Endothelial cell of umbilical vein (primary cell): ENCODE measurements at regions not wholly inside any gene's neighbourhood (a gene's known extent, or its start where the extent isn't known, plus 50 kb on each side); places are given as distances from the start of the nearest gene placed in this dataset.

ENCODE experiments used
- BruUV-seq: library from RNA; stranded (reverse); fragments of 400-500 nt; replicated peaks from 2 replicates; lab custom pipeline; 2021; lab: Mats Ljungman, UMichigan
- CTCF ChIA-PET: fragments of 300-600, 350-600 bp; sonication (Branson Sonifier 250); formaldehyde crosslinking; loops from one replicate; lab custom pipeline; 2021; ENCODE audit warnings: antibody characterized with exemption, inconsistent platforms; lab: Charles Lee
- POLR2A ChIA-PET: fragments of 300-600, 350-600 bp; sonication (Branson Sonifier 250); formaldehyde crosslinking; loops from one replicate; lab custom pipeline; 2021; ENCODE audit warnings: antibody characterized with exemption, inconsistent platforms; lab: Charles Lee
- DNase-seq: peaks from one replicate; pipeline ENCODE4 v3.0.0-alpha.2; 2011; ENCODE audit warnings: low read depth, low spot score
- FAIRE-seq: peaks from 2 replicates; lab custom pipeline; 2011; peaks lifted over from hg19 to GRCh38; lab: Jason Lieb, UNC
- H2AFZ ChIP-seq: 2 replicates; pipeline ENCODE4 v1.6.0; 2012; ENCODE audit warnings: low read depth, low read length, control low read depth, inconsistent platforms
- H3K27ac ChIP-seq: 2 replicates; pipeline ENCODE4 v1.5.1; 2011; ENCODE audit warnings: low read depth, mild to moderate bottlenecking, control low read depth, low read length, moderate library complexity; ENCODE audit not compliant: insufficient read depth
- H3K27me3 ChIP-seq, 2 experiments: 2 replicates each; pipeline versions ENCODE4 v1.6.0 to v1.6.1; 2011; ENCODE audit warnings: low read length in 2 of 2, mixed read lengths in 1 of 2; ENCODE audit not compliant: control insufficient read depth in 2 of 2, insufficient read depth in 2 of 2
- H3K36me3 ChIP-seq, 2 experiments: 2 replicates in 1 of 2; 3 replicates in 1 of 2; pipeline ENCODE4 v1.5.1; 2011; ENCODE audit warnings: low read length in 2 of 2, mild to moderate bottlenecking in 1 of 2, moderate library complexity in 1 of 2; ENCODE audit not compliant: control insufficient read depth in 2 of 2, insufficient read depth in 2 of 2; ENCODE audit errors: extremely low read depth in 1 of 2
- H3K4me1 ChIP-seq: 3 replicates; pipeline ENCODE4 v1.5.1; 2011; ENCODE audit warnings: mild to moderate bottlenecking, low read length; ENCODE audit not compliant: control insufficient read depth, insufficient read depth; ENCODE audit errors: extremely low read depth
- H3K4me2 ChIP-seq: 2 replicates; pipeline ENCODE4 v1.6.1; 2011; ENCODE audit warnings: low read length, control low read depth, mixed read lengths; ENCODE audit not compliant: insufficient read depth
- H3K4me3 ChIP-seq, 3 experiments: fragments of 200-600 bp in 1 of 3; sonication (generic), shearing (Covaris generic) in 1 of 3; replicated peaks in 1 of 3; 2 replicates each; pipeline ENCODE4 v1.5.1; 2011 to 2016; ENCODE audit warnings: control low read depth in 3 of 3, low read length in 3 of 3, mild to moderate bottlenecking in 2 of 3, inconsistent platforms in 1 of 3, low read depth in 1 of 3, moderate library complexity in 1 of 3; ENCODE audit not compliant: insufficient read depth in 1 of 3
- H3K79me2 ChIP-seq: 2 replicates; pipeline ENCODE4 v1.6.0; 2012; ENCODE audit warnings: low read length, inconsistent platforms; ENCODE audit not compliant: control insufficient read depth, insufficient read depth
- H3K9ac ChIP-seq: replicated peaks from 2 replicates; pipeline ENCODE3; 2011; ENCODE audit warnings: low read length, control low read depth; ENCODE audit not compliant: insufficient read depth; ENCODE audit errors: extremely low read depth
- H3K9me1 ChIP-seq: replicated peaks from 3 replicates; pipeline ENCODE4 v1.6.0; 2011; ENCODE audit warnings: mild to moderate bottlenecking, low read length; ENCODE audit not compliant: control insufficient read depth, insufficient read depth; ENCODE audit errors: extremely low read depth
- H3K9me3 ChIP-seq: replicated peaks from 2 replicates; pipeline ENCODE4 v1.5.1; 2012; ENCODE audit warnings: low read length, inconsistent platforms; ENCODE audit not compliant: control insufficient read depth, insufficient read depth
- H4K20me1 ChIP-seq: replicated peaks from 2 replicates; pipeline ENCODE3; 2011; ENCODE audit warnings: mild to moderate bottlenecking, low read length; ENCODE audit not compliant: control insufficient read depth, insufficient read depth; ENCODE audit errors: extremely low read depth
- CTCF ChIP-seq, 2 donors: IDR thresholded peaks; 1 replicate in 1 of 2; 2 replicates in 1 of 2; pipeline ENCODE4 v1.5.1; 2011; ENCODE audit warnings: low read length in 2 of 2, mild to moderate bottlenecking in 2 of 2, moderate library complexity in 2 of 2, control low read depth in 1 of 2, inconsistent platforms in 1 of 2, low read depth in 1 of 2; ENCODE audit not compliant: insufficient read depth in 1 of 2; ENCODE audit errors: extremely low read depth in 1 of 2
- EZH2 ChIP-seq: IDR thresholded peaks from 2 replicates; pipeline ENCODE4 v1.6.1; 2012; ENCODE audit warnings: borderline replicate concordance, low read depth, mild to moderate bottlenecking, moderate library complexity, low read length, inconsistent platforms; ENCODE audit not compliant: severe bottlenecking
- FOS ChIP-seq: IDR thresholded peaks from 2 replicates; pipeline ENCODE4 v1.6.1; 2011; ENCODE audit warnings: mild to moderate bottlenecking, low read length, moderate library complexity, borderline replicate concordance; ENCODE audit not compliant: insufficient read depth
- GATA2 ChIP-seq: IDR thresholded peaks from 2 replicates; pipeline ENCODE4 v1.7.0; 2011; ENCODE audit warnings: low read depth, mild to moderate bottlenecking, moderate library complexity, mixed read lengths, low read length; ENCODE audit not compliant: insufficient read length, insufficient read depth
- JUN ChIP-seq: IDR thresholded peaks from 2 replicates; pipeline ENCODE4 v1.6.1; 2011; ENCODE audit warnings: borderline replicate concordance, low read depth; ENCODE audit not compliant: insufficient read length, insufficient read depth
- MAX ChIP-seq: IDR thresholded peaks from 2 replicates; pipeline ENCODE4 v1.6.1; 2011; ENCODE audit not compliant: insufficient read depth, insufficient read length
- MYC ChIP-seq: IDR thresholded peaks from one replicate; pipeline ENCODE4 v1.6.1; 2011; ENCODE audit warnings: mild to moderate bottlenecking, low read depth, low read length
- POLR2A ChIP-seq: IDR thresholded peaks from 2 replicates; pipeline ENCODE4 v1.6.1; 2012; ENCODE audit warnings: low read depth, mild to moderate bottlenecking, control low read depth, low read length
- dilution Hi-C: fragments of 300-500 bp; cut with MboI; formaldehyde crosslinking; loops from one replicate; pipeline ENCODE4 v1.15.0; 2019; ENCODE audit warnings: low sequenced_read_pairs; ENCODE audit not compliant: extremely low pct_ligation_motif_present
- intact Hi-C: fragments of 100-400 bp; cut with micrococcal nuclease; formaldehyde crosslinking; loops from one replicate; pipeline ENCODE4 v1.10.0; 2022

GRCh38 chr2:81894451-81894990 is 1590.0 kb upstream of the LRRTM1 start:
- no peak for DNase-seq
- Histone ChIP-seq H3K79me2 (no peaks in the 10 kb centered on the region), H4K20me1 (no peaks in the 10 kb centered on the region), H3K4me2 (no peak overlapping the region), H3K27ac (no peak overlapping the region), H3K9me1 (no peaks in the 10 kb centered on the region), H3K27me3 (no peaks in the 10 kb centered on the region), H2AFZ (no peak overlapping the region), H3K9ac (no peak overlapping the region), H3K4me3 (no peak overlapping the region), H3K36me3 (no peaks in the 10 kb centered on the region), H3K4me1 (no peaks in the 10 kb centered on the region), H3K9me3 (no peaks in the 10 kb centered on the region)
- CTCF ChIA-PET, result no interaction called here
- dilution Hi-C loops, result no loop called here
- TF ChIP-seq MAX, result no peak
- TF ChIP-seq FOS, result no peak
- TF ChIP-seq CTCF (IDR thresholded peaks at IDR 0.05; ENCODE audit: extremely low read depth in 1 of 2, insufficient read depth in 1 of 2, low read depth in 1 of 2, low read length in 2 of 2), result no peak
- TF ChIP-seq JUN, result no peak
- TF ChIP-seq EZH2, result no peak
- no peak for TF ChIP-seq GATA2
- TF ChIP-seq MYC, result no peak
- TF ChIP-seq POLR2A, result no peak
- intact Hi-C loops, result no loop called here
- POLR2A ChIA-PET, result no interaction called here
- no peak for FAIRE-seq
- BruUV-seq, result no TSS peak
